SJCRH30 (cell line): ENCODE measurements at regions not wholly inside any gene's neighbourhood (a gene's known extent, or its start where the extent isn't known, plus 50 kb on each side); places are given as distances from the start of the nearest gene placed in this dataset.
A peak's percentile ranks its signal among the peaks of the same experiment; 100 is the strongest.

ENCODE experiments used
- DNase-seq, 2 experiments: peaks; one replicate each; pipeline ENCODE4 v3.0.0-alpha.2; 2015 to 2020
- H3K27ac ChIP-seq: fragments of 250-450 bp; sonication (Bioruptor Pico); 2 replicates; pipeline ENCODE4 v1.5.1; 2020; ENCODE audit warnings: mild to moderate bottlenecking, moderate library complexity
- H3K27me3 ChIP-seq: fragments of 250-450 bp; sonication (Bioruptor Pico); 2 replicates; pipeline ENCODE4 v1.5.1; 2020; ENCODE audit warnings: mild to moderate bottlenecking, moderate library complexity
- H3K36me3 ChIP-seq: fragments of 250-450 bp; sonication (Bioruptor Pico); 2 replicates; pipeline ENCODE4 v1.5.1; 2020; ENCODE audit warnings: mild to moderate bottlenecking, moderate library complexity
- H3K4me1 ChIP-seq: fragments of 250-450 bp; sonication (Bioruptor Pico); 2 replicates; pipeline ENCODE4 v1.5.1; 2020; ENCODE audit warnings: mild to moderate bottlenecking, moderate library complexity
- H3K4me3 ChIP-seq: fragments of 250-450 bp; sonication (Bioruptor Pico); 2 replicates; pipeline ENCODE4 v1.5.1; 2020; ENCODE audit warnings: mild to moderate bottlenecking, moderate library complexity
- H3K9me3 ChIP-seq: fragments of 250-450 bp; sonication (Bioruptor Pico); replicated peaks from 2 replicates; pipeline ENCODE4 v1.5.1; 2020; ENCODE audit warnings: mild to moderate bottlenecking, moderate library complexity

DNA sequence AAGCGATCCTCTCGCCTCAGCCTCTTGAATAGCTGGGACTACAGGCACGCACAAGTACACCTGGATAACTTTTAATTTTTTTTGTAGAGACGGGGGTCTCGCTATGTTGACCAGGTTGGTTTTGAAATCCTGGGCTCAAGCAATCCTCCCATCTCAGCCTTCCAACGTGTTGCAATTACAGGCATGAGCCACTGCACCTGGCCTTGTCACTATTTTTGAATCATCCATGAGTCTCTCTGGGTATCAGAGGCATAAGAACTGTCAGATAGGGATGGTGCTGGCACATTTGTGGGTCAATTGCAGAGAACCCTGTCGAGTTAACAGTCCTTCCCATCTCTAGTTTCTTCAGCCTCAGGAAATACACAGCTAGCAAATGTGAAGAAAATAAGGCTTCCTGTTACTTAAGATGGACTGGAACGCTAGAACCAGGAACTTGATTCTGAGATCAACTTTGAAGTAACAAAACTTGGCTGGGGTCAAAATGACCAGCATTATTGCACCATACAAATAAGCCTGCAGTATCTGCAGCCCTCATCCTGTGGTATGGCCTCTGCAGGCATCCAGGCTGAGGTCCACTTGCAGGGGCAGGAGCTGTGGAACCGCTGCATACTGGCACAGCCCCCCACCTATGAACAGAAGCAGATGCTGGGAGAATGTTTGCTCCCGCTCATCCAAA is 124.3 kb upstream of the GADD45A start:
- H3K4me1 ChIP-seq, result peaks cover 45% of the 10 kb centered on the region
- H3K27ac ChIP-seq, result no peak overlapping the region
- peak; percentile 55 to 75 for DNase-seq
- no peaks in the 10 kb centered on the region for H3K9me3 ChIP-seq
- H3K36me3 ChIP-seq, result no peaks in the 10 kb centered on the region
- H3K27me3 ChIP-seq, result no peaks in the 10 kb centered on the region
- no peak overlapping the region for H3K4me3 ChIP-seq

DNA sequence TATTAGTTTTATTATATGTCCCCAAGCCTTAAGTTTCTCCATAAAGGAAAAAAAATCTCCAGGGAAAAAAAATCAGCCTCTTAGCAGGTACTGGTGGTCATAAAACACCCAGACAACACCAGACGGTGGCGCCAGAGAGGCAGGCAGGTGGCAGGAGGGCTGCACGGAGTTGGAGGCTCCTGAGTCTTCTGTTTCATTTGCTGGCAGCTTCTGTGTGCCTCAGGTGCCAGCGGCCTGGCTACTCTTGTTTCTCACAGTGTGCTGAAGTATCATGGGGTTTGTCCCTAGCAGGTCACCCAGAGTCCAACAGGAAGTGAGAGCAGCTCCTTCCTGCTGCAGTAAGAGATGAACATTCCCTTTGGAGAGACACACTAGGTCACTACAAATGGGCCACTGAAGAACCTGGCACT is 123.3 kb upstream of the GADD45A start:
- Histone ChIP-seq H3K4me3 (no peak overlapping the region), H3K36me3 (no peaks in the 10 kb centered on the region), H3K27ac (no peak overlapping the region), H3K9me3 (no peaks in the 10 kb centered on the region), H3K4me1 (peaks cover 42% of the 10 kb centered on the region), H3K27me3 (no peaks in the 10 kb centered on the region)
- DNase-seq, result peak; percentile 93 to 94

DNA sequence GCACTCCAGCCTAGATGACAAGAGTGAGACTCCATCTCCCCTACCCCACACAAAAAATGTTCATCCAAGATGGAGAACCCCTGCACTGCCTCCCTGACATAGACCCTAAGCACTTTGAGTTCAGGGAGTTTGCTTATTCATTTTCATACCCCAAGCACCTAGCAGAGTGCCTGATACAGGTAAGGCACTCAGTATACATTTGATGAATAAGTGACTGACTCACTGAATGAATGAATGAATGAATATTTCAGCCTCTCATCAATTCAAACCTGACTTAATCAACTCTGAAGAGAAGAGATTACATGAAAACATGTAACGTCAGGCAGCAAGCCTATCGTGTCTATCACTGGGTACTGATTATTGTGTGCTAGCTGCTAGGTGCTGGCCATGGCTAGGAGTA is 121.3 kb upstream of the GADD45A start:
- no peaks in the 10 kb centered on the region for H3K27me3 ChIP-seq
- H3K4me1 ChIP-seq, result peaks cover 31% of the 10 kb centered on the region
- no peak for DNase-seq
- H3K4me3 ChIP-seq, result no peak overlapping the region
- H3K9me3 ChIP-seq, result no peaks in the 10 kb centered on the region
- H3K27ac ChIP-seq, result no peak overlapping the region
- no peaks in the 10 kb centered on the region for H3K36me3 ChIP-seq

DNA sequence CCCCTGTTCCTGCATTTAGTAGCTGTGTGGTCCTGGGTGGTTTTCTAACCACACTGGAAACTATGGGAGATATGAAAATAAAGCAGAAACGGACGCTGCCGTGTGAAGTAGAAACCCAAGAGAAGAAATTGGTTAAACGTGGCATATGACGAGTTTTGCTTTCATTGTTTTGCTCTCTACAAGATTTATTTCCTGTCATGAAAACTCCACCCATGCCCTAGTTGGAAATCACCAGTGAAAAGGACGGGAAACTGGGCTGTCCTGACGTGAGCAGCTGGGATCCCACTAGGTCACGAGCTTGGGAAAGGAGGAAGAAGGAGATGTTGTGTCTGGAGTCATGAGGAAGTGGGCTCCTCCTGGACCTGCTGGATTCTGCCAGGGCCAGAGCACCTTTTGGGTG is 120.8 kb upstream of the GADD45A start:
- Histone ChIP-seq H3K27ac (no peak overlapping the region), H3K4me3 (no peak overlapping the region), H3K36me3 (no peaks in the 10 kb centered on the region), H3K4me1 (peaks cover 31% of the 10 kb centered on the region), H3K9me3 (no peaks in the 10 kb centered on the region), H3K27me3 (no peaks in the 10 kb centered on the region)
- DNase-seq, result no peak

DNA sequence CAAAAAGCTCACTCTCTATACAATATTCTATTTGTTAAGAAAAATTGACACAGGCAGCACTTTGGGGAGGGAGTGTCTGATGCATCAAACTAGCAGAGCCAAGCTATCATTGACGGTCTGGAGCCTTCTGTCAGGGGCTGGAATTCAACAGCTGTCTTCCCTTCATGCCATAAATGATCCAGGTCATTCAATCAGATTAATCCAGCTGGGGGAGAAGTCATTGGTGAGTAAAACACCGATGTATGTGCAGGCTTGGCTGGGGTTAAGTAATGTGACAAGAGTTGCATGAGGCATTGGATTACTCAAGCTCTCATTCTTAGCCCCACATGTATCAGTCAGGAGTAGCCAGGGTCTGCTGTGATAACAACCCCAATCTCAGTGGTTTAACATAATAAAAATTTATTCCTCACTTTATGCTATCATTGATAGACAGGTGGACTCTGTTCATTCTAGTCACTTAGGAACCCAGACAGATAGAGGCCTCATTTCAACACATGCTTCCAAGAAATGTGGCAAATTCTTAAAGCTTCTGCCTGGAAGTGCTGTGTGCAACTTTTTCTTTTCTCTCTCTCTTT is 118.1 kb upstream of the GADD45A start:
- no peak overlapping the region for H3K4me3 ChIP-seq
- H3K27ac ChIP-seq, result no peak overlapping the region
- H3K27me3 ChIP-seq, result no peaks in the 10 kb centered on the region
- H3K4me1 ChIP-seq, result peaks cover 36% of the 10 kb centered on the region
- H3K36me3 ChIP-seq, result no peaks in the 10 kb centered on the region
- no peaks in the 10 kb centered on the region for H3K9me3 ChIP-seq
- DNase-seq, result peak; percentile 44 to 76

DNA sequence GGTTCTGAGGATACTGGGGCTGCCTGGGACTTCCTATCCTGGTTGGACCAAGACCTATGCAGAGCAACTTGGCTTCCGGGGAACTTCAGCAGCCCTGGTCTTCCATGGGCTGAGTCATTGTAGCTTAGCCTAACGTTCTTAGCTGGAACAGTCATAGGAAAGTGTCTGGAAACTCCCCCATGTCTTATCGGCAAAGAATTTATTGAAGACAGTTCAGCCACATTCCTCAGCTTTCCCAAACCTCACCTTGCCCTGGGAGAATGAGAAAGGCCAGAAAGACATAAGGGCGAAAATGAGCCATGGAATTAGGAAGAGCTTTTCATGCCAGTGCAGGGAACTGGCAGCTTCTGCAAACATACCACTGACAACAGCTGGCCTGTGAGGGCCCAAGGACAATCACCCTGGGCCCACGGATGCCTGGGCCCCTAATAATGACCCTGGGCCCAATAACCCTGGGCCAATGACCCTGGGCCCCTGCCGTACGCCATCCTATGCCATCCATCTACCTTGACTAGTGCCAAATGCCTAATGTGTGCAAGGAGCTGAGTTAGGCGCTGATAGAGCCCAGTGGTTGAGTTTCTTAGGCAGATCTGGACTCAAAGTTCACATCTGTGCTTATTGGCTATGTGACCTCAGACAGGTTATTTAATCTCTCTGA is 114.4 kb upstream of the GADD45A start:
- no peaks in the 10 kb centered on the region for H3K36me3 ChIP-seq
- peaks cover 50% of the 10 kb centered on the region for H3K4me1 ChIP-seq
- H3K9me3 ChIP-seq, result no peaks in the 10 kb centered on the region
- H3K27ac ChIP-seq, result peak overlapping the region; percentile 31; the same call in 1 of the 2 replicates
- DNase-seq, result no peak
- H3K27me3 ChIP-seq, result no peaks in the 10 kb centered on the region
- no peak overlapping the region for H3K4me3 ChIP-seq

DNA sequence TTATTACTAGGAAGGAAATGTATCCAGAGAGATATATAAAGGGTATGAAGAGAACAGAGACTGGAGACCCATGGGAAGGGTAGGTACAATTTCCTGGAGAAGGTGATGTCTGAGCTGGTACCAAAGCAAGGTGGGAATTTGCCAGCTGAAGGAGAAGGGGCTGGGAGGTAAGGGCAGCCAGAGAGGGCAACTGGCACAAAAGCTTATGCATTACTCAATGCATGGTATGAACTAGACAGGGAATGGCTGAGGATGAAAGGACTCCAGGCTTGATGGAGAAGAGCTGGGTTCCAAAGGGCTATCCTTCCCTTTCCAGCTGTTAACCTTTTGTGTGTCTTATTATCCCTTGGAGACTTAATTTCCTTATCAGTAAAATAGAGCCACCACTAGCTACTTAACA is 113.6 kb upstream of the GADD45A start:
- no peak overlapping the region; the same call in 1 of the 2 replicates for H3K27ac ChIP-seq
- no peak for DNase-seq
- no peaks in the 10 kb centered on the region for H3K27me3 ChIP-seq
- no peaks in the 10 kb centered on the region for H3K9me3 ChIP-seq
- H3K4me1 ChIP-seq, result peaks cover 47% of the 10 kb centered on the region
- no peak overlapping the region for H3K4me3 ChIP-seq
- no peaks in the 10 kb centered on the region for H3K36me3 ChIP-seq

DNA sequence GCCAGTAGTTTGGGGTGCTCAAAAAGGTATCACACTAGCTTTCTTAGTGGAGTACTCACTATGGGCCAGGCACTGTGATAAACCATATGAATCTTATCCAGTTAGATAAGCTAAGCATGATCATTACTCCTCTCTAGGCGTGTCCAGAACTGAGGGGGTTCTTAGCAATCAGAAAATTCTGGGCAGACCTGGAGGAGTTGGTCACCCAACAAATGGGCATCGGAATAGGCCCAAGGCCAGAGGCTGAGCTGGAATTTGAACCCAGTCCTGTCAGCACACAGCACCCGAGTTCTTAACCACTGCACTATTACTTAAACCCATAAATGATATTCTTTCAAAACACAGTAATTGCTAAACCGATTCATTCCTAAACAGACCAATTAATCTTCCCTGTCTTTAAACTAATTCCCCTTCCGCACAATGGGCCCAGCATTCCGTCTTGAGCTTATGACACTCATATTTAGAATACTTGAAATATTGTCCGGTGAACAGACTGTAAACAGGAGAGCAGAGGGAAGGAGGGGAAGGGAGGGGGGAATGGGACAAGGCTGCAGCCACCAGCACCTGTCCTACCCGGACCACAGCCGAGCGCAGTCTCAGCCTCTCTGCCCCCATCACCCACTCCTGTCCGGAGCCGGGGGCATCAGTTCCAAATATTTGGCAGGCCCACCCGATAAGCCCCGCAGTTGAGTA is 113.0 kb upstream of the GADD45A start:
- H3K4me3 ChIP-seq, result peak overlapping the region; percentile 28
- no peaks in the 10 kb centered on the region for H3K9me3 ChIP-seq
- no peaks in the 10 kb centered on the region for H3K36me3 ChIP-seq
- peak overlapping the region; percentile 32 for H3K27ac ChIP-seq
- peak; percentile 60 to 63 for DNase-seq
- peaks cover 41% of the 10 kb centered on the region for H3K4me1 ChIP-seq
- H3K27me3 ChIP-seq, result no peaks in the 10 kb centered on the region

DNA sequence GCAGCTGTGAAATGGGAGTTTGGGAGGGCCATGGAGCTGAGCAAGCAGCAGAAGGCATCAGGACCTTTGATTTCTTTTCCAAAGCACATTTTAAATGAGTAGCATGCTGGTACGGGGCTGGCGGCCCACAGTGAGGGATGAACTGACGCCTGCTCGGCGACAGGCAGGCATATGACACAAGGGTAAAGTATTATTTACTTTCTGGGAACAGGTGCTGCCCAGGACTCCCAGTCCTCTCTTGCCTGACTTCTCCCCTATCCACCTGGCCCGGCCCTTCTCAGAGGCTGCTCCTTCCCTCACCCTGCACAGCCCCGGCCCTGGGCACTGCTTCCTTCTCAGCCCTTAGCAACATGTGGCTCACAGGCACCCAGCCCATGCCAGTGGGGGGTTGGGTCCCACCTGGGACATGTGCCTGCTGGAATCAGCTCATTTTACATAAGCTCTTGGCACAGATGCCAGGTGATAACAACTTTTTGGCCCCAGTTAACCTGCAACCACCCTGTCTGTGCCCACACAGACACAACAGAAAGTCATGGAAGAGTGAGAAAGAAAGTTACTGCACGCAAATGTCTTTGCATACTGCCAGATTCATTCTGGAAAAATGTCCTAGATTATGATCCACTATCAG is 112.3 kb upstream of the GADD45A start:
- H3K27ac ChIP-seq, result peak overlapping the region; percentile 32
- no peaks in the 10 kb centered on the region for H3K36me3 ChIP-seq
- peak; percentile 58 to 68 for DNase-seq
- H3K9me3 ChIP-seq, result no peaks in the 10 kb centered on the region
- H3K4me1 ChIP-seq, result peaks cover 41% of the 10 kb centered on the region
- H3K27me3 ChIP-seq, result no peaks in the 10 kb centered on the region
- H3K4me3 ChIP-seq, result peak overlapping the region; percentile 28

DNA sequence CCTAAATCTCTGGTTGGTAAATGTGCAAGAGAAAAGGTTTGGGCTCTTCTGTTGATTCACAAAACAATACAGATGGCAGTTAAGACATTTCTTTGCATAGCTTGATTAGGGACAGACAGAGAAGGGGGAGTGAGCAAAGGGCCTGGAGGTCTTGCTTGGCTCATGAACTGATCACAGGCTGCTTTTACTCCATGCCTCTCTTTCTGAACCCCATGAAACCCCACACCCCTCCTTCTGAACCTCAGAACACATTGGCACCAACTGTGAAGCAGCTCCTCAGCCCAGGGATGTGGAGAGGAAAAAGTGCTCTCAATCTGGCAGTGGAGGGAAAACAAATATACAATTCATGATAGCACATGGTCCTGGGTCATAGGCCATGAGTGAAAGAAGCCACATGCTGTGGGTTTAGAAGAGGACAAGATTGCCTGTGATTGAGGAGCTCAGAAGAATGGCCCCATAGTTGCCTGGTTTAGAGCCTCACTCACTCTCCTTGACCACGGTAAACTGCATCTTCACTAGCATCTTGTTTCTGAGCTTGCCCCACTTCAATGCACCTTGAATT is 111.6 kb upstream of the GADD45A start:
- H3K27ac ChIP-seq, result no peak overlapping the region
- DNase-seq, result no peak
- no peaks in the 10 kb centered on the region for H3K36me3 ChIP-seq
- no peaks in the 10 kb centered on the region for H3K27me3 ChIP-seq
- H3K9me3 ChIP-seq, result no peaks in the 10 kb centered on the region
- no peak overlapping the region for H3K4me3 ChIP-seq
- peaks cover 41% of the 10 kb centered on the region for H3K4me1 ChIP-seq

DNA sequence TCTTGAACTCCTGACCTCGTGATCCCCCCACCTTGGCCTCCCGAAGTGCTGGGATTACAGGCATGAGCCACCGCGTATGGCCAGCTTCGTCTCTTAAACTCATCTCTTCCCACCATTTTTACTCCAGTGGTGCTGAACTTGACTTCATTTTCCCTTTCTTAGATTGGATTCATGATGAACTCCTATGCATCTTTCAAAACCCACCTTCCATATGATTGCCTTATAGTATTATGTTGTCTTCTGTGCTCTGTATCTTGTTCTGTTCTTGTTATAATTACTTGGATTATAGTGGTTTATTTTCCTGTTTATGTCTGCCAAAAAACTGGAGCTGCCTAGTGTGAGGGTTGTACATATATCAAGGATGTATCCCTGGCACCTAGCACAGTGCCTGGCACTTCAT is 110.8 kb upstream of the GADD45A start:
- peaks cover 41% of the 10 kb centered on the region for H3K4me1 ChIP-seq
- H3K36me3 ChIP-seq, result no peaks in the 10 kb centered on the region
- no peaks in the 10 kb centered on the region for H3K27me3 ChIP-seq
- H3K4me3 ChIP-seq, result no peak overlapping the region
- no peaks in the 10 kb centered on the region for H3K9me3 ChIP-seq
- no peak overlapping the region for H3K27ac ChIP-seq
- no peak for DNase-seq

DNA sequence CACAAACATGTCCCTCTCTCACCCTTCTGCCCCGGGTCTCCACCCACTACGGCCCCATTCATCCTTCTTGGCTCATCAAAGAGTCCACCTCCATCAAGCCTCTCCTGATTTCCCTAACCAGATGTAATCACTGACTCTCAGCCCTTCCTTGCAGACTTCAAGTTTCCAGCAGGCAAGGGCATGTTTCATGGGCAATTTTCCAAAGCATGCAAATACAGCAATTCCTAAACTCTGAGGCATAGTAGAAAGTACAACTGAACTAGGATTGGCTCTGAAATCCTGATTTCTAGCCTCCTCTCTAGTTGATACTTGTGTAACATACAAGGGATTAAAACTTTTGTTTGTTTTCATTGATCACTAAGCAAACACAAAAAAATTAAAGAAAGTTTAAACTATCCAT is 109.1 kb upstream of the GADD45A start:
- H3K9me3 ChIP-seq, result no peaks in the 10 kb centered on the region
- no peak overlapping the region for H3K27ac ChIP-seq
- peaks cover 27% of the 10 kb centered on the region for H3K4me1 ChIP-seq
- no peak overlapping the region for H3K4me3 ChIP-seq
- no peaks in the 10 kb centered on the region for H3K27me3 ChIP-seq
- no peaks in the 10 kb centered on the region for H3K36me3 ChIP-seq
- no peak for DNase-seq

DNA sequence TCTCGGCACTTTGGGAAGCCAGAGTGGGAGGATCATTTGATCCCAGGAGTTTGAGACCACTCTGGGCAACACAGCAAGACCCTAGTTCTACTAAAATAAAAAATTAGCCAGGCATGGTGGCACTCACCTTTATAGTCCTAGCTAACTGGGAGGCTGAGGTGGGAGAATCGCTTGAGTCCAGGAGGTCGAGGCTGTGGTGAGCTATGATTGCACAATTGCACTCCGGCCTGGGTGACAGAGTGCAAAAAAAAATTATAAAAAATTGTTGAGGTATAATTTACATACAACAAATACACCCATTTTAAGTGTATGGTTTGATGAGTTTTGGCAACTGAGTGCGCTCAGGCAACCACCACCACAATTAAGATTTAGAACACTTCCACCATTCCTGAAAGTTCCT is 108.5 kb upstream of the GADD45A start:
- Histone ChIP-seq H3K4me1 (peaks cover 20% of the 10 kb centered on the region), H3K9me3 (no peaks in the 10 kb centered on the region), H3K4me3 (no peak overlapping the region), H3K27me3 (no peaks in the 10 kb centered on the region), H3K27ac (no peak overlapping the region), H3K36me3 (no peaks in the 10 kb centered on the region)
- no peak for DNase-seq

DNA sequence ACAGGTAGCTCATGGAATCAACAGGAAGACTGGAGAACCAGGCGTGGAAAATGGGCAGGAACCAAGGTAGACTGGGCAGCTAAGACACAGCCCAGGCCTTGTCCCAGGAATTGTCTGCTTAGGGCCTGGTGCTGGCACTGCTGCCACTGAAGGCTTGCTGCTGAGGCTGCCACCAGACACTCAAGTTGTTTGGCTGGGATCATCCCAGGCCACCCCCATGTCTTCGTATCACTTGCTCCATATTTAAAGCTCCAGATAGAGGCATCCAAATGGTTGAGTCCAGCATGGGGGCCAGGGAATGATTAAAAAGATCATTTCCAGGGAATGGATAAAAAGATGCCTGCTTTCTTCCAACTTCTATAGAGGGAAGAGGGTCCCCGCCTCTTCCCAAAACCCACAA is 107.4 kb upstream of the GADD45A start:
- Histone ChIP-seq H3K9me3 (no peaks in the 10 kb centered on the region), H3K27ac (no peak overlapping the region), H3K4me3 (no peak overlapping the region), H3K4me1 (peaks cover 10% of the 10 kb centered on the region), H3K27me3 (no peaks in the 10 kb centered on the region), H3K36me3 (no peaks in the 10 kb centered on the region)
- DNase-seq, result no peak
